ENCODE measurements at regions not wholly inside any gene's neighbourhood (a gene's known extent, or its start where the extent isn't known, plus 50 kb on each side); places are given as distances from the start of the nearest gene placed in this dataset.

DNA sequence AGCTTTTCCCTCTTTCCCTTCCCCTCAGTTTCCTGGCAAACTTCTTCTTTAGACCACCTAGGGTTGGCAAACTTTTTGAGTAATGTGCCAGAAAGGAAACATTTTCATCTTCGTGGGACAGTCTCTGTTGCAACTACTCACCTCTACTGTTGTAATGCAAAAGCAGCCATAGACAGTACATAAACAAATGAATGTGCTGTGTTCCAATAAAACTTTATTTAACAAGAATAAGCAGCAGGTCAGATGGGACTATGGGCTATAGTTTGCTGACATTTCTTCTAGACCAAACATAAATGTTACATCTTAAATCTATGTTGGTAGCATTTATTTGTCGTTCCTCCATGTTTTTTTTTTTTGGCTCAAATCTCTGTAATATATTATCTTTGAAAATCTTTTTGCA, 552.4 kb downstream of the EDEM1 start:
- Histone ChIP-seq H3K27me3 (ENCODE audit: control insufficient read depth in 1 of 2, insufficient read depth in 2 of 2, low read length in 2 of 2) (no peaks in the 10 kb centered on the region), H3K36me3 (replicated peaks in 1 of 2; ENCODE audit: control insufficient read depth in 1 of 2, insufficient read depth in 2 of 2, low read length in 2 of 2) (no peaks in the 10 kb centered on the region), H3K4me3 (replicated peaks in 1 of 3; ENCODE audit: insufficient read depth in 1 of 3, low read depth in 2 of 3, low read length in 3 of 3) (no peak overlapping the region), H3K9ac (ENCODE audit: insufficient read depth, low read depth, low read length) (no peak overlapping the region), H3K9me3 (ENCODE audit: low read length) (no peaks in the 10 kb centered on the region), H3K27ac (ENCODE audit: extremely low read length, insufficient read depth, low read length) (no peak overlapping the region), H3K4me2 (ENCODE audit: low read depth, low read length) (no peak overlapping the region), H3K4me1 (ENCODE audit: insufficient read depth, low read length) (no peaks in the 10 kb centered on the region), H2AFZ (ENCODE audit: low read length) (no peak overlapping the region), H3K79me2 (ENCODE audit: insufficient read depth, low read length) (no peaks in the 10 kb centered on the region), H4K20me1 (ENCODE audit: insufficient read depth, low read length) (no peaks in the 10 kb centered on the region)
- no peak for DNase-seq (ENCODE audit: low spot score)
- no peak for ATAC-seq
- ChIA-PET CTCF (ENCODE audit: low intra/inter-chr PET ratio, low total read pairs) (no interaction called here), POLR2A (no interaction called here)
- WGBS (ENCODE audit: low lambda C conversion rate) = 0% methylated on average over 2 of the region's 2 CpGs
- TF ChIP-seq, protein P1, sequence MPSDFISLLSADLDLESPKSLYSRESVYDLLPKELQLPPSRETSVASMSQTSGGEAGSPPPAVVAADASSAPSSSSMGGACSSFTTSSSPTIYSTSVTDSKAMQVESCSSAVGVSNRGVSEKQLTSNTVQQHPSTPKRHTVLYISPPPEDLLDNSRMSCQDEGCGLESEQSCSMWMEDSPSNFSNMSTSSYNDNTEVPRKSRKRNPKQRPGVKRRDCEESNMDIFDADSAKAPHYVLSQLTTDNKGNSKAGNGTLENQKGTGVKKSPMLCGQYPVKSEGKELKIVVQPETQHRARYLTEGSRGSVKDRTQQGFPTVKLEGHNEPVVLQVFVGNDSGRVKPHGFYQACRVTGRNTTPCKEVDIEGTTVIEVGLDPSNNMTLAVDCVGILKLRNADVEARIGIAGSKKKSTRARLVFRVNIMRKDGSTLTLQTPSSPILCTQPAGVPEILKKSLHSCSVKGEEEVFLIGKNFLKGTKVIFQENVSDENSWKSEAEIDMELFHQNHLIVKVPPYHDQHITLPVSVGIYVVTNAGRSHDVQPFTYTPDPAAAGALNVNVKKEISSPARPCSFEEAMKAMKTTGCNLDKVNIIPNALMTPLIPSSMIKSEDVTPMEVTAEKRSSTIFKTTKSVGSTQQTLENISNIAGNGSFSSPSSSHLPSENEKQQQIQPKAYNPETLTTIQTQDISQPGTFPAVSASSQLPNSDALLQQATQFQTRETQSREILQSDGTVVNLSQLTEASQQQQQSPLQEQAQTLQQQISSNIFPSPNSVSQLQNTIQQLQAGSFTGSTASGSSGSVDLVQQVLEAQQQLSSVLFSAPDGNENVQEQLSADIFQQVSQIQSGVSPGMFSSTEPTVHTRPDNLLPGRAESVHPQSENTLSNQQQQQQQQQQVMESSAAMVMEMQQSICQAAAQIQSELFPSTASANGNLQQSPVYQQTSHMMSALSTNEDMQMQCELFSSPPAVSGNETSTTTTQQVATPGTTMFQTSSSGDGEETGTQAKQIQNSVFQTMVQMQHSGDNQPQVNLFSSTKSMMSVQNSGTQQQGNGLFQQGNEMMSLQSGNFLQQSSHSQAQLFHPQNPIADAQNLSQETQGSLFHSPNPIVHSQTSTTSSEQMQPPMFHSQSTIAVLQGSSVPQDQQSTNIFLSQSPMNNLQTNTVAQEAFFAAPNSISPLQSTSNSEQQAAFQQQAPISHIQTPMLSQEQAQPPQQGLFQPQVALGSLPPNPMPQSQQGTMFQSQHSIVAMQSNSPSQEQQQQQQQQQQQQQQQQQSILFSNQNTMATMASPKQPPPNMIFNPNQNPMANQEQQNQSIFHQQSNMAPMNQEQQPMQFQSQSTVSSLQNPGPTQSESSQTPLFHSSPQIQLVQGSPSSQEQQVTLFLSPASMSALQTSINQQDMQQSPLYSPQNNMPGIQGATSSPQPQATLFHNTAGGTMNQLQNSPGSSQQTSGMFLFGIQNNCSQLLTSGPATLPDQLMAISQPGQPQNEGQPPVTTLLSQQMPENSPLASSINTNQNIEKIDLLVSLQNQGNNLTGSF (CRISPR knock-in tag; IDR thresholded peaks at IDR 0.05) = no peak
- TF ChIP-seq, protein P2, sequence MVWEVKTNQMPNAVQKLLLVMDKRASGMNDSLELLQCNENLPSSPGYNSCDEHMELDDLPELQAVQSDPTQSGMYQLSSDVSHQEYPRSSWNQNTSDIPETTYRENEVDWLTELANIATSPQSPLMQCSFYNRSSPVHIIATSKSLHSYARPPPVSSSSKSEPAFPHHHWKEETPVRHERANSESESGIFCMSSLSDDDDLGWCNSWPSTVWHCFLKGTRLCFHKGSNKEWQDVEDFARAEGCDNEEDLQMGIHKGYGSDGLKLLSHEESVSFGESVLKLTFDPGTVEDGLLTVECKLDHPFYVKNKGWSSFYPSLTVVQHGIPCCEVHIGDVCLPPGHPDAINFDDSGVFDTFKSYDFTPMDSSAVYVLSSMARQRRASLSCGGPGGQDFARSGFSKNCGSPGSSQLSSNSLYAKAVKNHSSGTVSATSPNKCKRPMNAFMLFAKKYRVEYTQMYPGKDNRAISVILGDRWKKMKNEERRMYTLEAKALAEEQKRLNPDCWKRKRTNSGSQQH (CRISPR knock-in tag; IDR thresholded peaks at IDR 0.05; ENCODE audit: low read depth) = no peak
- TF ChIP-seq DNMT3B (CRISPR knock-in tag; conservative IDR thresholded peaks at IDR 0.05) = no peak
- TF ChIP-seq ZNF253 (CRISPR knock-in tag; IDR thresholded peaks at IDR 0.05; ENCODE audit: borderline replicate concordance) = no peak
- TF ChIP-seq SMARCE1 (IDR thresholded peaks at IDR 0.05; ENCODE audit: borderline replicate concordance) = no peak
- TF ChIP-seq HCFC1 (IDR thresholded peaks at IDR 0.05; ENCODE audit: low read depth, low read length) = no peak
- no peak for TF ChIP-seq SCMH1 (CRISPR knock-in tag; IDR thresholded peaks at IDR 0.05; ENCODE audit: borderline replicate concordance)
- TF ChIP-seq ZSCAN22 (CRISPR knock-in tag; IDR thresholded peaks at IDR 0.05) = no peak
- no peak for TF ChIP-seq ZNF232 (CRISPR knock-in tag; IDR thresholded peaks at IDR 0.05; ENCODE audit: borderline replicate concordance)
- no peak for TF ChIP-seq HNRNPH1 (optimal IDR thresholded peaks at IDR 0.05; ENCODE audit: low read depth, low read length)
- no peak for TF ChIP-seq RBM39 (IDR thresholded peaks at IDR 0.05; ENCODE audit: low read depth, low read length, poor library complexity, severe bottlenecking)
- TF ChIP-seq, protein P3, sequence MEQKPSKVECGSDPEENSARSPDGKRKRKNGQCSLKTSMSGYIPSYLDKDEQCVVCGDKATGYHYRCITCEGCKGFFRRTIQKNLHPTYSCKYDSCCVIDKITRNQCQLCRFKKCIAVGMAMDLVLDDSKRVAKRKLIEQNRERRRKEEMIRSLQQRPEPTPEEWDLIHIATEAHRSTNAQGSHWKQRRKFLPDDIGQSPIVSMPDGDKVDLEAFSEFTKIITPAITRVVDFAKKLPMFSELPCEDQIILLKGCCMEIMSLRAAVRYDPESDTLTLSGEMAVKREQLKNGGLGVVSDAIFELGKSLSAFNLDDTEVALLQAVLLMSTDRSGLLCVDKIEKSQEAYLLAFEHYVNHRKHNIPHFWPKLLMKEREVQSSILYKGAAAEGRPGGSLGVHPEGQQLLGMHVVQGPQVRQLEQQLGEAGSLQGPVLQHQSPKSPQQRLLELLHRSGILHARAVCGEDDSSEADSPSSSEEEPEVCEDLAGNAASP (CRISPR knock-in tag; IDR thresholded peaks at IDR 0.05; ENCODE audit: borderline replicate concordance) = no peak
- no peak for TF ChIP-seq IKZF1 (IDR thresholded peaks at IDR 0.05)
- intact Hi-C loops (cut with micrococcal nuclease; ENCODE audit: unreplicated experiment) = loop anchor here (10.0 kb wide), 1 partner anchor 435 kb away; no protein-coding TSS in a partner anchor
- no TSS peak for BruUV-seq (replicated peaks)
- no peak for FAIRE-seq
- in situ Hi-C loops (cut with HindIII; ENCODE audit: extremely low pct_ligation_motif_present, low pct_unique_long_range_greater_than_20kb) = no loop called here
